HepG2 (cell line): ENCODE measurements at regions not wholly inside any gene's neighbourhood (a gene's known extent, or its start where the extent isn't known, plus 50 kb on each side); places are given as distances from the start of the nearest gene placed in this dataset.

Source experiments
- ATAC-seq: fragments of 200-7000 bp; cut with Tn5 transposase; 3 replicates; pipeline ENCODE4 v1.9.1; 2020; ENCODE audit warnings: mild to moderate bottlenecking, moderate library complexity
- BruUV-seq: library from RNA; stranded (reverse); fragments of 400-500 nt; replicated peaks from 2 replicates; lab custom pipeline; 2021; lab: Mats Ljungman, UMichigan
- CTCF ChIA-PET: fragments of 300-600 bp; formaldehyde crosslinking; extraction: SDS; loops from one replicate; lab custom pipeline; 2021; ENCODE audit warnings: low total read pairs, inconsistent platforms, low intra/inter-chr PET ratio; lab: Yijun Ruan, JAX
- POLR2A ChIA-PET: fragments of 350-600 bp; sonication (Branson Sonifier 250); formaldehyde crosslinking; loops from one replicate; lab custom pipeline; 2020; ENCODE audit warnings: antibody characterized with exemption, inconsistent platforms; lab: Yijun Ruan, JAX
- DNase-seq: peaks from one replicate; pipeline ENCODE4 v3.0.0-alpha.2; 2015; ENCODE audit warnings: low spot score
- FAIRE-seq: peaks from 3 replicates; lab custom pipeline; 2011; peaks lifted over from hg19 to GRCh38; lab: Jason Lieb, UNC
- H2AFZ ChIP-seq: one replicate; pipeline ENCODE4 v1.6.1; 2011; ENCODE audit warnings: low read length, inconsistent platforms
- H3K27ac ChIP-seq: fragments of 300-600 bp; 3 replicates; pipeline ENCODE4 v1.8.0; 2011; ENCODE audit warnings: mixed run types, mild to moderate bottlenecking, mixed read lengths, low read length, inconsistent platforms; ENCODE audit not compliant: insufficient read depth; ENCODE audit errors: extremely low read length
- H3K27me3 ChIP-seq, 2 experiments: fragments of 200-600 bp in 1 of 2; 2 replicates in 1 of 2; 3 replicates in 1 of 2; pipeline versions ENCODE4 v1.6.0 to v1.8.0; 2011; ENCODE audit warnings: low read length in 2 of 2, mild to moderate bottlenecking in 2 of 2, moderate library complexity in 2 of 2, inconsistent platforms in 1 of 2; ENCODE audit not compliant: insufficient read depth in 2 of 2, control insufficient read depth in 1 of 2
- H3K36me3 ChIP-seq, 2 experiments: fragments of 200-600 bp in 1 of 2; replicated peaks in 1 of 2; 2 replicates in 1 of 2; 3 replicates in 1 of 2; pipeline versions ENCODE4 v1.5.1 to v1.8.0; 2011; ENCODE audit warnings: low read length in 2 of 2, inconsistent platforms in 1 of 2; ENCODE audit not compliant: insufficient read depth in 2 of 2, control insufficient read depth in 1 of 2
- H3K4me1 ChIP-seq: 2 replicates; pipeline ENCODE4 v1.5.1; 2012; ENCODE audit warnings: low read length, inconsistent platforms; ENCODE audit not compliant: insufficient read depth
- H3K4me2 ChIP-seq: 2 replicates; pipeline ENCODE4 v1.6.0; 2011; ENCODE audit warnings: low read depth, low read length, inconsistent platforms
- H3K4me3 ChIP-seq, 3 experiments: fragments of 200-600 bp in 1 of 3; sonication (generic), shearing (Covaris generic) in 1 of 3; replicated peaks in 1 of 3; 2 replicates each; pipeline ENCODE4 v1.5.1; 2011 to 2016; ENCODE audit warnings: low read length in 3 of 3, inconsistent platforms in 2 of 3, low read depth in 2 of 3, mild to moderate bottlenecking in 2 of 3, control low read depth in 1 of 3, mixed read lengths in 1 of 3; ENCODE audit not compliant: insufficient read depth in 1 of 3
- H3K79me2 ChIP-seq: one replicate; pipeline ENCODE4 v1.6.1; 2011; ENCODE audit warnings: low read length, inconsistent platforms; ENCODE audit not compliant: insufficient read depth
- H3K9ac ChIP-seq: 2 replicates; pipeline ENCODE4 v1.6.0; 2011; ENCODE audit warnings: mild to moderate bottlenecking, low read depth, low read length, inconsistent platforms; ENCODE audit not compliant: insufficient read depth
- H3K9me3 ChIP-seq: 2 replicates; pipeline ENCODE4 v1.5.1; 2012; ENCODE audit warnings: mild to moderate bottlenecking, low read length
- H4K20me1 ChIP-seq: 2 replicates; pipeline ENCODE4 v1.6.0; 2011; ENCODE audit warnings: inconsistent platforms, mild to moderate bottlenecking, low read length, moderate library complexity; ENCODE audit not compliant: insufficient read depth
- BCL6 ChIP-seq: IDR thresholded peaks from 2 replicates; pipeline ENCODE4 v1.6.1; 2016; ENCODE audit warnings: missing genetic modification reagents, missing compliant biosample characterization
- BRD4 ChIP-seq: sonication (generic); formaldehyde crosslinking; IDR thresholded peaks from 2 replicates; pipeline ENCODE4 v1.4.0; 2020; ENCODE audit warnings: missing genetic modification reagents
- CSRNP2 ChIP-seq: sonication (generic); formaldehyde crosslinking; conservative IDR thresholded peaks from 2 replicates; pipeline ENCODE4 v1.8.0; 2022; ENCODE audit warnings: low read depth, missing genetic modification reagents
- HNF1A ChIP-seq, 2 experiments: sonication (generic) in 1 of 2; formaldehyde crosslinking in 1 of 2; IDR thresholded peaks; 2 replicates each; pipeline versions ENCODE4 v1.4.0 to v1.6.1; 2016 to 2020; ENCODE audit warnings: borderline replicate concordance in 1 of 2, low read depth in 1 of 2, mild to moderate bottlenecking in 1 of 2, missing genetic modification reagents in 1 of 2
- ISX ChIP-seq: sonication (generic); formaldehyde crosslinking; conservative IDR thresholded peaks from 2 replicates; pipeline ENCODE4 v1.5.0; 2020; ENCODE audit warnings: missing genetic modification reagents
- ZNF747 ChIP-seq: sonication (generic); formaldehyde crosslinking; IDR thresholded peaks from 2 replicates; pipeline ENCODE4 v1.8.1; 2023; ENCODE audit warnings: missing genetic modification reagents, mild to moderate bottlenecking, borderline replicate concordance
- WGBS: methylation state at CpG from one replicate; pipeline ENCODE4 v1.1.6; 2017; ENCODE audit warnings: low lambda C conversion rate; 5-methylcytosine and 5-hydroxymethylcytosine counted together
- in situ Hi-C: cut with HindIII; loops from 2 replicates; pipeline ENCODE4 v1.10.0; 2017; ENCODE audit warnings: low pct_unique_long_range_greater_than_20kb; ENCODE audit not compliant: extremely low pct_ligation_motif_present
- intact Hi-C: fragments of 100-400 bp; cut with micrococcal nuclease; formaldehyde crosslinking; loops from one replicate; pipeline ENCODE4 v1.10.0; 2022; ENCODE audit not compliant: unreplicated experiment
- TF ChIP-seq, protein P1 (sequence below): sonication (generic); formaldehyde crosslinking; IDR thresholded peaks from 2 replicates; pipeline ENCODE4 v1.5.1; 2020; ENCODE audit warnings: missing genetic modification reagents, mild to moderate bottlenecking, borderline replicate concordance
- TF ChIP-seq, protein P2 (sequence below): sonication (generic); formaldehyde crosslinking; IDR thresholded peaks from 2 replicates; pipeline ENCODE4 v1.9.0; 2021; ENCODE audit warnings: missing genetic modification reagents, borderline replicate concordance

- no peak for TF ChIP-seq ISX
- TF ChIP-seq, protein P1, sequence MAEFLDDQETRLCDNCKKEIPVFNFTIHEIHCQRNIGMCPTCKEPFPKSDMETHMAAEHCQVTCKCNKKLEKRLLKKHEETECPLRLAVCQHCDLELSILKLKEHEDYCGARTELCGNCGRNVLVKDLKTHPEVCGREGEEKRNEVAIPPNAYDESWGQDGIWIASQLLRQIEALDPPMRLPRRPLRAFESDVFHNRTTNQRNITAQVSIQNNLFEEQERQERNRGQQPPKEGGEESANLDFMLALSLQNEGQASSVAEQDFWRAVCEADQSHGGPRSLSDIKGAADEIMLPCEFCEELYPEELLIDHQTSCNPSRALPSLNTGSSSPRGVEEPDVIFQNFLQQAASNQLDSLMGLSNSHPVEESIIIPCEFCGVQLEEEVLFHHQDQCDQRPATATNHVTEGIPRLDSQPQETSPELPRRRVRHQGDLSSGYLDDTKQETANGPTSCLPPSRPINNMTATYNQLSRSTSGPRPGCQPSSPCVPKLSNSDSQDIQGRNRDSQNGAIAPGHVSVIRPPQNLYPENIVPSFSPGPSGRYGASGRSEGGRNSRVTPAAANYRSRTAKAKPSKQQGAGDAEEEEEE: no peak
- no peak for TF ChIP-seq BCL6 (CRISPR knock-in tag)
- TF ChIP-seq CSRNP2: no peak
- no peak for TF ChIP-seq ZNF747
- no peak for TF ChIP-seq BRD4
- TF ChIP-seq HNF1A (IDR thresholded peaks at IDR 0.05; ENCODE audit: low read depth): no peak
- no peak for TF ChIP-seq HNF1A (CRISPR knock-in tag; IDR thresholded peaks at IDR 0.05; ENCODE audit: borderline replicate concordance)
- TF ChIP-seq, protein P2, sequence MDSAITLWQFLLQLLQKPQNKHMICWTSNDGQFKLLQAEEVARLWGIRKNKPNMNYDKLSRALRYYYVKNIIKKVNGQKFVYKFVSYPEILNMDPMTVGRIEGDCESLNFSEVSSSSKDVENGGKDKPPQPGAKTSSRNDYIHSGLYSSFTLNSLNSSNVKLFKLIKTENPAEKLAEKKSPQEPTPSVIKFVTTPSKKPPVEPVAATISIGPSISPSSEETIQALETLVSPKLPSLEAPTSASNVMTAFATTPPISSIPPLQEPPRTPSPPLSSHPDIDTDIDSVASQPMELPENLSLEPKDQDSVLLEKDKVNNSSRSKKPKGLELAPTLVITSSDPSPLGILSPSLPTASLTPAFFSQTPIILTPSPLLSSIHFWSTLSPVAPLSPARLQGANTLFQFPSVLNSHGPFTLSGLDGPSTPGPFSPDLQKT: no peak
- TF ChIP-seq, all 625 proteins: peak for 0
- H3K9me3 ChIP-seq: no peaks in the 10 kb centered on the region
- no peaks in the 10 kb centered on the region for H3K79me2 ChIP-seq
- in situ Hi-C loops: no loop called here
- POLR2A ChIA-PET: no interaction called here
- FAIRE-seq: no peak
- BruUV-seq: no TSS peak
- no peak overlapping the region for H3K9ac ChIP-seq
- H3K4me1 ChIP-seq: no peaks in the 10 kb centered on the region
- 4% methylated on average over 3 of the region's 3 CpGs for WGBS
- H3K4me2 ChIP-seq: no peak overlapping the region
- no peaks in the 10 kb centered on the region for H3K36me3 ChIP-seq
- no peak overlapping the region for H3K27ac ChIP-seq
- DNase-seq: no peak
- ATAC-seq: no peak
- H3K27me3 ChIP-seq: no peaks in the 10 kb centered on the region
- no peak overlapping the region for H2AFZ ChIP-seq
- no peak overlapping the region for H3K4me3 ChIP-seq
- CTCF ChIA-PET: no interaction called here
- no peaks in the 10 kb centered on the region for H4K20me1 ChIP-seq
- intact Hi-C loops: no loop called here
Measured at GRCh38 chr4:157912212-157912611, 260.6 kb downstream of the GASK1B start.
